ENCODE measurements at regions not wholly inside any gene's neighbourhood (a gene's known extent, or its start where the extent isn't known, plus 50 kb on each side); places are given as distances from the start of the nearest gene placed in this dataset.

GRCh38 chr13:85930108-85930507 is 130.9 kb upstream of the SLITRK6 start:
- no peak for FAIRE-seq
- Histone ChIP-seq H3K27ac (ENCODE audit: extremely low read length, insufficient read depth, low read length) (no peak overlapping the region), H3K79me2 (ENCODE audit: insufficient read depth, low read length) (no peaks in the 10 kb centered on the region), H3K4me1 (ENCODE audit: insufficient read depth, low read length) (0 out of 2 replicates have a peak, but pooled peaks cover 7% of the 10 kb centered on the region), H3K4me2 (ENCODE audit: low read depth, low read length) (no peak overlapping the region), H3K9ac (ENCODE audit: insufficient read depth, low read depth, low read length) (no peak overlapping the region), H3K9me3 (ENCODE audit: low read length) (no peaks in the 10 kb centered on the region), H3K36me3 (replicated peaks in 1 of 2; ENCODE audit: control insufficient read depth in 1 of 2, insufficient read depth in 2 of 2, low read length in 2 of 2) (no peaks in the 10 kb centered on the region), H3K4me3 (replicated peaks in 1 of 3; ENCODE audit: insufficient read depth in 1 of 3, low read depth in 2 of 3, low read length in 3 of 3) (no peak overlapping the region), H3K27me3 (ENCODE audit: control insufficient read depth in 1 of 2, insufficient read depth in 2 of 2, low read length in 2 of 2) (no peaks in the 10 kb centered on the region), H2AFZ (ENCODE audit: low read length) (no peak overlapping the region), H4K20me1 (ENCODE audit: insufficient read depth, low read length) (no peaks in the 10 kb centered on the region)
- 0% methylated on average over 2 of the region's 2 CpGs for WGBS (ENCODE audit: low lambda C conversion rate)
- ChIA-PET POLR2A (no interaction called here), CTCF (ENCODE audit: low intra/inter-chr PET ratio, low total read pairs) (no interaction called here)
- DNase-seq (ENCODE audit: low spot score), result peak; percentile 3
- intact Hi-C loops (cut with micrococcal nuclease; ENCODE audit: unreplicated experiment) (no loop called here), in situ Hi-C loops (cut with HindIII; ENCODE audit: extremely low pct_ligation_motif_present, low pct_unique_long_range_greater_than_20kb) (no loop called here)
- BruUV-seq (replicated peaks), result no TSS peak
- ATAC-seq, result peak; percentile 65
- no peak for TF ChIP-seq KDM5B (CRISPR knock-in tag; IDR thresholded peaks at IDR 0.05; ENCODE audit: borderline replicate concordance)
- no peak for TF ChIP-seq ZKSCAN1 (IDR thresholded peaks at IDR 0.05; ENCODE audit: low read length)
- no peak for TF ChIP-seq FOXP1 (IDR thresholded peaks at IDR 0.05)
- TF ChIP-seq FOXP1 (CRISPR knock-in tag; IDR thresholded peaks at IDR 0.05), result 0 out of 2 replicates have a peak, but pooled peaks have one; percentile 28
- 0 out of 2 replicates have a peak, but pooled peaks have one; percentile 37 for TF ChIP-seq HNF4A (CRISPR knock-in tag; IDR thresholded peaks at IDR 0.05)
- TF ChIP-seq ZNF235 (CRISPR knock-in tag; IDR thresholded peaks at IDR 0.05; ENCODE audit: borderline replicate concordance), result no peak
- no peak for TF ChIP-seq ZNF614 (CRISPR knock-in tag; IDR thresholded peaks at IDR 0.05; ENCODE audit: borderline replicate concordance)
- peak; percentile 95 for TF ChIP-seq BCL6 (CRISPR knock-in tag; IDR thresholded peaks at IDR 0.05)
- TF ChIP-seq HDAC1 (CRISPR knock-in tag; IDR thresholded peaks at IDR 0.05), result no peak
- no peak for TF ChIP-seq MXI1 (IDR thresholded peaks at IDR 0.05; ENCODE audit: borderline replicate concordance, low read depth, low read length)
- TF ChIP-seq ZBTB7A (CRISPR knock-in tag; IDR thresholded peaks at IDR 0.05), result no peak

GRCh38 chr13:85910962-85911361 is 111.7 kb upstream of the SLITRK6 start:
- ATAC-seq (no peak), FAIRE-seq (no peak), DNase-seq (ENCODE audit: low spot score) (no peak)
- 0% methylated on average over 1 of the region's 1 CpG for WGBS (ENCODE audit: low lambda C conversion rate)
- in situ Hi-C loops (cut with HindIII; ENCODE audit: extremely low pct_ligation_motif_present, low pct_unique_long_range_greater_than_20kb) (no loop called here), intact Hi-C loops (cut with micrococcal nuclease; ENCODE audit: unreplicated experiment) (no loop called here)
- Histone ChIP-seq H3K36me3 (replicated peaks in 1 of 2; ENCODE audit: control insufficient read depth in 1 of 2, insufficient read depth in 2 of 2, low read length in 2 of 2) (no peaks in the 10 kb centered on the region), H3K27me3 (ENCODE audit: control insufficient read depth in 1 of 2, insufficient read depth in 2 of 2, low read length in 2 of 2) (no peaks in the 10 kb centered on the region), H3K4me2 (ENCODE audit: low read depth, low read length) (no peak overlapping the region), H3K9me3 (ENCODE audit: low read length) (no peaks in the 10 kb centered on the region), H3K4me3 (replicated peaks in 1 of 3; ENCODE audit: insufficient read depth in 1 of 3, low read depth in 2 of 3, low read length in 3 of 3) (no peak overlapping the region), H4K20me1 (ENCODE audit: insufficient read depth, low read length) (no peaks in the 10 kb centered on the region), H3K4me1 (ENCODE audit: insufficient read depth, low read length) (no peaks in the 10 kb centered on the region), H3K79me2 (ENCODE audit: insufficient read depth, low read length) (no peaks in the 10 kb centered on the region), H3K27ac (ENCODE audit: extremely low read length, insufficient read depth, low read length) (no peak overlapping the region), H2AFZ (ENCODE audit: low read length) (no peak overlapping the region), H3K9ac (ENCODE audit: insufficient read depth, low read depth, low read length) (no peak overlapping the region)
- TF ChIP-seq, protein P1, sequence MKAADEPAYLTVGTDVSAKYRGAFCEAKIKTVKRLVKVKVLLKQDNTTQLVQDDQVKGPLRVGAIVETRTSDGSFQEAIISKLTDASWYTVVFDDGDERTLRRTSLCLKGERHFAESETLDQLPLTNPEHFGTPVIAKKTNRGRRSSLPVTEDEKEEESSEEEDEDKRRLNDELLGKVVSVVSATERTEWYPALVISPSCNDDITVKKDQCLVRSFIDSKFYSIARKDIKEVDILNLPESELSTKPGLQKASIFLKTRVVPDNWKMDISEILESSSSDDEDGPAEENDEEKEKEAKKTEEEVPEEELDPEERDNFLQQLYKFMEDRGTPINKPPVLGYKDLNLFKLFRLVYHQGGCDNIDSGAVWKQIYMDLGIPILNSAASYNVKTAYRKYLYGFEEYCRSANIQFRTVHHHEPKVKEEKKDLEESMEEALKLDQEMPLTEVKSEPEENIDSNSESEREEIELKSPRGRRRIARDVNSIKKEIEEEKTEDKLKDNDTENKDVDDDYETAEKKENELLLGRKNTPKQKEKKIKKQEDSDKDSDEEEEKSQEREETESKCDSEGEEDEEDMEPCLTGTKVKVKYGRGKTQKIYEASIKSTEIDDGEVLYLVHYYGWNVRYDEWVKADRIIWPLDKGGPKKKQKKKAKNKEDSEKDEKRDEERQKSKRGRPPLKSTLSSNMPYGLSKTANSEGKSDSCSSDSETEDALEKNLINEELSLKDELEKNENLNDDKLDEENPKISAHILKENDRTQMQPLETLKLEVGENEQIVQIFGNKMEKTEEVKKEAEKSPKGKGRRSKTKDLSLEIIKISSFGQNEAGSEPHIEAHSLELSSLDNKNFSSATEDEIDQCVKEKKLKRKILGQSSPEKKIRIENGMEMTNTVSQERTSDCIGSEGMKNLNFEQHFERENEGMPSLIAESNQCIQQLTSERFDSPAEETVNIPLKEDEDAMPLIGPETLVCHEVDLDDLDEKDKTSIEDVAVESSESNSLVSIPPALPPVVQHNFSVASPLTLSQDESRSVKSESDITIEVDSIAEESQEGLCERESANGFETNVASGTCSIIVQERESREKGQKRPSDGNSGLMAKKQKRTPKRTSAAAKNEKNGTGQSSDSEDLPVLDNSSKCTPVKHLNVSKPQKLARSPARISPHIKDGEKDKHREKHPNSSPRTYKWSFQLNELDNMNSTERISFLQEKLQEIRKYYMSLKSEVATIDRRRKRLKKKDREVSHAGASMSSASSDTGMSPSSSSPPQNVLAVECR (CRISPR knock-in tag; IDR thresholded peaks at IDR 0.05; ENCODE audit: borderline replicate concordance), result no peak
- BruUV-seq (replicated peaks), result no TSS peak
- ChIA-PET CTCF (ENCODE audit: low intra/inter-chr PET ratio, low total read pairs) (no interaction called here), POLR2A (no interaction called here)

All from HepG2 (cell line).